Astrocyte of the cerebellum (primary cell): ENCODE measurements at regions not wholly inside any gene's neighbourhood (a gene's known extent, or its start where the extent isn't known, plus 50 kb on each side); places are given as distances from the start of the nearest gene placed in this dataset.

ENCODE experiments used
- DNase-seq: peaks from one replicate; pipeline ENCODE4 v3.0.0-alpha.2; 2011; ENCODE audit warnings: low read depth
- H3K4me3 ChIP-seq: 2 replicates; pipeline ENCODE4 v1.5.1; 2011; ENCODE audit warnings: mild to moderate bottlenecking, low read depth, low read length, moderate library complexity
- in situ Hi-C: cut with HindIII; loops from 2 replicates; pipeline ENCODE4 v1.10.0; 2017; ENCODE audit warnings: low sequenced_read_pairs
- TF ChIP-seq, protein P1 (sequence below): IDR thresholded peaks from 2 replicates; pipeline ENCODE4 v1.5.1; 2012; ENCODE audit warnings: low read length, low read depth, moderate library complexity, mild to moderate bottlenecking; ENCODE audit errors: missing control alignments

DNA sequence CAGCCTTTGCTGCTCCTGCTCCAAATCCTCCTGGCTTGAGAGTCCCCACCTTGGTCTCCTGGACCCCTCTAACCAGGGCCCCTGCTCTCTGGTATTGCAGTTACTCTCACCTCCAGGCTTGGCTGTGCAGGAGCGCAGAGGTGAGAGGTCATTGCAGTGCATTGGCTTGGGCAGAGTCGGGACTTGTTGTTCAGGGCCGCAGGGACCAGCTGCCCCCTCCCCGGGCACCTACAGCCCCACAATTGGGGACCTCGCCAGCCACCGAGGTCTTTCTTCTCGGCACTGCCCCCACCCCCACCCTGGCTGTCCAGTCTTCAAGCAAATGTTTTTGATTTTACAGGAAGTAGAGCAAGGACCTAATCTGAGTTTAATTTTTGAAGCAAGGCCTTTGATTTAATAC, 65.5 kb upstream of the FGF3 start:
- no peak overlapping the region for H3K4me3 ChIP-seq
- TF ChIP-seq, protein P1, sequence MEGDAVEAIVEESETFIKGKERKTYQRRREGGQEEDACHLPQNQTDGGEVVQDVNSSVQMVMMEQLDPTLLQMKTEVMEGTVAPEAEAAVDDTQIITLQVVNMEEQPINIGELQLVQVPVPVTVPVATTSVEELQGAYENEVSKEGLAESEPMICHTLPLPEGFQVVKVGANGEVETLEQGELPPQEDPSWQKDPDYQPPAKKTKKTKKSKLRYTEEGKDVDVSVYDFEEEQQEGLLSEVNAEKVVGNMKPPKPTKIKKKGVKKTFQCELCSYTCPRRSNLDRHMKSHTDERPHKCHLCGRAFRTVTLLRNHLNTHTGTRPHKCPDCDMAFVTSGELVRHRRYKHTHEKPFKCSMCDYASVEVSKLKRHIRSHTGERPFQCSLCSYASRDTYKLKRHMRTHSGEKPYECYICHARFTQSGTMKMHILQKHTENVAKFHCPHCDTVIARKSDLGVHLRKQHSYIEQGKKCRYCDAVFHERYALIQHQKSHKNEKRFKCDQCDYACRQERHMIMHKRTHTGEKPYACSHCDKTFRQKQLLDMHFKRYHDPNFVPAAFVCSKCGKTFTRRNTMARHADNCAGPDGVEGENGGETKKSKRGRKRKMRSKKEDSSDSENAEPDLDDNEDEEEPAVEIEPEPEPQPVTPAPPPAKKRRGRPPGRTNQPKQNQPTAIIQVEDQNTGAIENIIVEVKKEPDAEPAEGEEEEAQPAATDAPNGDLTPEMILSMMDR = no peak
- in situ Hi-C loops = no loop called here
- DNase-seq = no peak

DNA sequence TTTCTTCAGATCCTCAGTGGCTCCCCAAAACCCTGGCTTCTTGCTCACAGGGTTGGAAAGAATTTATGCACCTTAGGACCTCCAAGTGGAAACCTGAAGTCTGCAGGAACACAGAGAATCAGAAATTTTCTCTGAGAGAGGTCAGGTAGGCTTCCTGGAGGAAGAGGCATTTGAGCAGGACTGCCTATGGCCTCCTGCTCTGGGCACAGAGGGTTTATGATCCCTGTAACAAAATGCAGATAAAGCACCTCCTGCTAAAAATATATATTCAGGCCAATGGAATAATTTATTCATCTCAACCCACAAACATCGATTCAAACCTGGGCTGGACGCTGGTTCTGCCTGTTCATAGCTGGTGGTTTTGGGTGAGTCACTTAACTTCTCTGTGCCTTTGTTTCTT, 68.1 kb upstream of the FGF3 start:
- no peak overlapping the region for H3K4me3 ChIP-seq
- TF ChIP-seq, protein P1 = no peak
- no peak for DNase-seq
- in situ Hi-C loops = no loop called here

DNA sequence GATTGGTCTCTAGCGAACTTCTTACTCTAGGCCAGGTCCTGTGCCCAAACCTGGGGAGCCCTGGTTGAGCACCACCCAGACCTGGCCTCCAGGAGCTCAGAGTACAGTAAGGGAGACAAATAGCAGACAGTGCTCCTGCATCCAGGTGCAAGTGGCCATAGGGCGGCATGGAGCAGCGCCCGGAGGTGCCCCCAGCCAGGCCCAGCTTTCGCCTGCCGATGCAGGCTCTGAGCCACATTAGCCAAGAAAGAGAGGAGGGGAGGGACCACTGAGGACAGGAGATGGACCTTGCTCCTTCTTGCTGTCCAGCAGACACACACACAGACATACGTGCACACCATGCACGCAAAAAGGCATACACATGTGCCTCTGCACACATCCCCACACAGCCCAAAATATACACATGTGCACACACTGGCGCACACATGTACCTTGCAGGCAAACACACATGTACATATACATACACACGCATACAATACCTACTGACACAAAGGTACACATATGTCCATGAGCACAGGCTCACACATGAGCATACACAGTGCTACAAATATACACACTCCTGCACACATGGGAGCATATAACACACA, 68.7 kb upstream of the FGF3 start:
- in situ Hi-C loops = no loop called here
- TF ChIP-seq, protein P1 = no peak

DNA sequence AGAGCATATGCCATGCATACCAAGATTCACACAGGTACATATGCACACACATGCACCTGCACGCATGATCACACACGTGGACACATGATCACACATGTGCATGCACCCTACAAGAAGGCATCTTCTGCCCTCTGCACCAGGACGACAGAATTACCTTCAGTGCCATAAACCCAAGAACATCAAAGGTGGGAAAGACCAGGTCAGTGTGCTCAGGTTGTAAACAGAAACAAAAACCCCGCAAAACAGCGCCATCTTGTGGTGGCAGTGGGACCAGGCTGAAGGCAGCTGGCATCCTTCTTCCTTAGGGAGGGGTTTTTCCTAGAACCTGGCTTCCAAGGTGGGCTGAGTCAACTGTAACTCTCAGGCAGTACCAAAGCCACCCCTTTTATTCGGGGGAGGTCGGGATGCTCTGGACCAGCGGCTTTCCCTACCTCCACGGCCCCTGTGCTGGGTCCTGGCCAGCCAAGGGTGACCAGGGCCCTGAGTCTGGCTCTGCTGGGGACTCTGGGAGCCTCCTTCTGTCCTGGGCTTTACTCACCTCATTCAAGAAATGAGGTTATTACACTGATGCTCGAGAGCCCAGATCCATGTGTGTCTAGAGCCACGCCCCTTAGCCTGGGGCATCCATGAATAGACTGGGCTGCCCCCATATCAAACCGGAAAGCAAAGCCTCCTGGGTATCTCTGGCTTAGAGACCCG, 69.4 kb upstream of the FGF3 start:
- DNase-seq = peak; percentile 43
- in situ Hi-C loops = no loop called here
- TF ChIP-seq, protein P1 = peak; percentile 97
- no peak overlapping the region for H3K4me3 ChIP-seq

More for the DNA sequence above, 68.7 kb upstream of the FGF3 start:
- no peak for DNase-seq
- no peak overlapping the region for H3K4me3 ChIP-seq

DNA sequence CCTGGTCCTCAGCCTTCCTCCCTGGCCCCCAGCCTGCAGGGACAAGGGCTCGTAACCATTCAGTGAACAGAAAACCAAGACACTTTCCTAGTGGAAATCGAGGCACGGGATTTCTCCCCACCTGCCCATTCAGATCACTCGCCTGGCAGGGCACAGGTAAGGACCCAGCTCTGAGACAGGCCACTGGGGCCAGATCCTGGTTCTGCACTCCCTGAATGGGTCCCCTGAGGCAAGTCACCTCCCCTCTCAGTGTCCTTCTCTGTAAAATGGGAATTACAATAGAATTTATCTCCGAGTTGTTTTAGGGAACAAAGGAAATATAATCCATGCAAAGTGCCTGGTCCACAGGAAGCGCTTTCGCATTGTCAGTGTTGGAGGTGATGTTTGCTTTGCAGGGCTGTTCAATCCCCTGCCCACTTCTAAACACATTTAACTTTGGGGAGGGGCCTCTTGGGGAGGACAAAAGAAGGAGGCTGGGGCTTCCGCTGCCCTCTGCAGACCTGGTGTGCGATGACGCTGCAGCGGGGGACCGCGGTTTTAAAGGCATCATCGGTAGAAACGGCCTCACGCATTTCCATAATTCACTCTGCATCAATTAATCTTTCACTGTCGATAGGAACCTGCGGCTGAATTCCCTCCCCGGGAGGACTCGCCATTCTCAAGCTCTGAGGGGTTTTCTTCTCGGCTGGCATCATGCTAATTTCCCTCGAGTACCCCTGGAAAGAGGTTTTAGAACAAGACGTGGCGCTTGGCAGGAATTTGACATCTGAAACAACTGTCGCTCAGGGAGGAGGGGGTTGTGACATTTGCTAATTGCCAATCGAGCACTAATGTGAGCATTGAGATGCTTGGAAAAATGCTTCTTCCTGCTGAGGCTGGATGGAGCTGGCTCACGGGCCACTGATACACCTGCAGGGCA, 70.4 kb upstream of the FGF3 start:
- in situ Hi-C loops = no loop called here
- no peak for DNase-seq
- H3K4me3 ChIP-seq = no peak overlapping the region
- TF ChIP-seq, protein P1 = no peak

DNA sequence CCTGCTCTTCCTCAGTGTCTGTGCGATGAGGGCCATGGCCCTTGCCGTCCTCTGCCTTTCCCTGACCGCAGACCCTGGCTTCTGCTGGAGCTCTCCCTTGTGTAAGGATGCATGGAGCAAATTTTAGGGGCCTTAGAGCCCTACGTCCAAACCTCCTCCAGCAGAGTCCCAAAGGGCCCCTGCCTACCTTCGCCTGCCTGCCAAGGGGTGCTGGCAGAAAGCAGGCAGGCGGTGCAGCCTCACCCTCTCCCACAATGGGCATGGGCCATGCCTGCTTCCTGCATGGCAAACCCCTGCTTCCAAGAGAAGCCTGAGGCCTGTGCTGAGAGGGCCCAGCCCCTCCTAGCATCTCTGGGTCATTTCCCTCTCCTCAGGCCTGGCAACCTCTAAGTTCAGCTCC, 71.3 kb upstream of the FGF3 start:
- in situ Hi-C loops = no loop called here
- no peak for DNase-seq
- TF ChIP-seq, protein P1 = no peak

More for the DNA sequence above, 71.3 kb upstream of the FGF3 start:
- H3K4me3 ChIP-seq = no peak overlapping the region
